ENCODE measurements at regions not wholly inside any gene's neighbourhood (a gene's known extent, or its start where the extent isn't known, plus 50 kb on each side); places are given as distances from the start of the nearest gene placed in this dataset.

- H3K27ac Mint-ChIP-seq: no peak overlapping the region
These were observed 405.8 kb downstream of the SPRY2 start for GRCh38 chr13:79935121-79935520.

More at GRCh38 chr13:79935121-79935520, 405.8 kb downstream of the SPRY2 start:
- Histone ChIP-seq H3K56ac (ENCODE audit: insufficient read length, low read depth, low read length) (no peak overlapping the region), H4K8ac (replicated peaks; ENCODE audit: insufficient read length, low read depth, low read length) (no peak overlapping the region), H4K91ac (ENCODE audit: insufficient read length, low read depth, low read length) (no peak overlapping the region), H3T11ph (ENCODE audit: low read length) (no peak overlapping the region), H3K9me3 (ENCODE audit: control insufficient read depth, low read depth, low read length) (no peaks in the 10 kb centered on the region), H4K5ac (ENCODE audit: insufficient read length, low read depth, low read length) (no peak overlapping the region), H2AFZ (ENCODE audit: low read length) (no peak overlapping the region), H3K4me2 (ENCODE audit: insufficient read depth, insufficient read length, low read length) (no peak overlapping the region), H2BK12ac (ENCODE audit: insufficient read length, low read depth, low read length) (no peak overlapping the region), H3K9ac (ENCODE audit: extremely low read depth, insufficient read length, low read length) (no peak overlapping the region), H2BK15ac (ENCODE audit: low read depth, low read length) (no peak overlapping the region), H2BK20ac (ENCODE audit: low read depth, low read length, poor library complexity, severe bottlenecking) (no peak overlapping the region), H3K4me1 (ENCODE audit: insufficient read depth, low read length) (no peaks in the 10 kb centered on the region; the same call in 1 of the 2 replicates), H3K79me1 (ENCODE audit: insufficient read depth, low read depth, low read length, poor library complexity, severe bottlenecking) (no peaks in the 10 kb centered on the region), H3K23ac (ENCODE audit: insufficient read length, low read depth, low read length) (no peak overlapping the region), H3K18ac (ENCODE audit: insufficient read length, low read depth, low read length) (no peak overlapping the region), H3K79me2 (ENCODE audit: insufficient read depth, low read length) (no peaks in the 10 kb centered on the region), H3K23me2 (ENCODE audit: insufficient read length, low read depth, low read length, poor library complexity, severe bottlenecking) (no peaks in the 10 kb centered on the region), H2BK120ac (ENCODE audit: low read depth, low read length, poor library complexity, severe bottlenecking) (no peak overlapping the region), H3K27me3 (ENCODE audit: insufficient read depth, low read length) (no peaks in the 10 kb centered on the region), H3K14ac (ENCODE audit: insufficient read depth, low read length) (no peak overlapping the region), H3K27ac (ENCODE audit: insufficient read length, low read depth, low read length) (no peak overlapping the region), H2AK5ac (ENCODE audit: insufficient read length, low read length) (no peak overlapping the region), H4K20me1 (ENCODE audit: control insufficient read depth, insufficient read depth, insufficient read length) (no peaks in the 10 kb centered on the region), H3K4ac (ENCODE audit: low read depth, low read length) (no peak overlapping the region), H2BK5ac (ENCODE audit: insufficient read length, low read length) (no peak overlapping the region)
- no peak overlapping the region for H3K4me3 Mint-ChIP-seq
- no peak for TF ChIP-seq CTCF (conservative IDR thresholded peaks at IDR 0.05)
- H3K36me3 Mint-ChIP-seq (ENCODE audit: insufficient read depth in 1 of 3, low read depth in 3 of 3): peaks cover 0 to 5% (median 3%) of the 10 kb centered on the region in 3 experiments; a peak in 3 of 7 replicates
- H3K27me3 Mint-ChIP-seq (ENCODE audit: low read depth): no peaks in the 10 kb centered on the region
- peaks cover 6 to 9% of the 10 kb centered on the region in 2 experiments for H3K4me1 Mint-ChIP-seq
- DNase-seq: no peak
- H3K9me3 Mint-ChIP-seq: peaks cover 0 to 4% of the 10 kb centered on the region in 2 experiments; a peak in 1 of 5 replicates
